HFF-Myc (cell line): ENCODE measurements at regions not wholly inside any gene's neighbourhood (a gene's known extent, or its start where the extent isn't known, plus 50 kb on each side); places are given as distances from the start of the nearest gene placed in this dataset.

Source experiments
- DNase-seq: peaks from one replicate; pipeline ENCODE4 v3.0.0-alpha.2; 2011; ENCODE audit warnings: low read depth; ENCODE audit errors: extremely low read depth
- H3K4me3 ChIP-seq: replicated peaks from 2 replicates; pipeline ENCODE4 v1.5.1; 2011; ENCODE audit warnings: low read depth, mild to moderate bottlenecking, control low read depth, low read length
- TF ChIP-seq, protein P1 (sequence below): IDR thresholded peaks from 2 replicates; pipeline ENCODE4 v1.5.1; 2012; ENCODE audit warnings: mild to moderate bottlenecking, low read depth, low read length, control low read depth; ENCODE audit errors: missing control alignments

DNA sequence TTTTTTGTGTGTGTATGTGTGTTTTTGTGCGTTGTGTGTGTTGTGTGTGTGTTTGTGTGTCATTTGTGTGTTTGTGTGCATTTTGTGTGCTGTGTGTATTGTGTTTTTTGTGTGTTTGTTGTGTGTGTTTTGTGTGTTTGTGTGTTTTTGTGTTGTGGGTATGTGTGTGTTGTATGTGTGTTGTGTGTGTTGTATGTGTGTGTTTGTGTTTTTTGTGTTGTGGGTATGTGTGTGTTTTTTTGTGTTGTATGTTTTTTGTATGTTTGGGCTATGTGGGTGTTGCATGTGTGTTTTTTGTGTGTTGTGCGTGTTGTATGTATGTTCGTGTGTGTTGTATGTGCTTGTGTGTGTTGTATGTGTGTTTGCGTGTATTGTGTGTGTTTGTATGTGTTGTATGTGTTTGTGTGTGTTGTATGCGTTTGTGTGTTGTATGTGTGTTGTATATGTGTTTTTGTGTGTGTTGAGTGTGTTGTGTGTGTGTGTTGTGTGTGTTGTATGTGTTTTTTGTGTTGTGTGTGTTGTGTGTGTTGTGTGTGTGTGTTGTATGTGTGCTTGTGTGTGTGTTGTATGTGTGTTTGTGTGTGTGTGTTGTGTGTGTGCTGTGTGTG is 275.3 kb downstream of the HRH4 start:
- no peak for DNase-seq
- H3K4me3 ChIP-seq, result no peak overlapping the region
- TF ChIP-seq, protein P1, sequence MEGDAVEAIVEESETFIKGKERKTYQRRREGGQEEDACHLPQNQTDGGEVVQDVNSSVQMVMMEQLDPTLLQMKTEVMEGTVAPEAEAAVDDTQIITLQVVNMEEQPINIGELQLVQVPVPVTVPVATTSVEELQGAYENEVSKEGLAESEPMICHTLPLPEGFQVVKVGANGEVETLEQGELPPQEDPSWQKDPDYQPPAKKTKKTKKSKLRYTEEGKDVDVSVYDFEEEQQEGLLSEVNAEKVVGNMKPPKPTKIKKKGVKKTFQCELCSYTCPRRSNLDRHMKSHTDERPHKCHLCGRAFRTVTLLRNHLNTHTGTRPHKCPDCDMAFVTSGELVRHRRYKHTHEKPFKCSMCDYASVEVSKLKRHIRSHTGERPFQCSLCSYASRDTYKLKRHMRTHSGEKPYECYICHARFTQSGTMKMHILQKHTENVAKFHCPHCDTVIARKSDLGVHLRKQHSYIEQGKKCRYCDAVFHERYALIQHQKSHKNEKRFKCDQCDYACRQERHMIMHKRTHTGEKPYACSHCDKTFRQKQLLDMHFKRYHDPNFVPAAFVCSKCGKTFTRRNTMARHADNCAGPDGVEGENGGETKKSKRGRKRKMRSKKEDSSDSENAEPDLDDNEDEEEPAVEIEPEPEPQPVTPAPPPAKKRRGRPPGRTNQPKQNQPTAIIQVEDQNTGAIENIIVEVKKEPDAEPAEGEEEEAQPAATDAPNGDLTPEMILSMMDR, result no peak

DNA sequence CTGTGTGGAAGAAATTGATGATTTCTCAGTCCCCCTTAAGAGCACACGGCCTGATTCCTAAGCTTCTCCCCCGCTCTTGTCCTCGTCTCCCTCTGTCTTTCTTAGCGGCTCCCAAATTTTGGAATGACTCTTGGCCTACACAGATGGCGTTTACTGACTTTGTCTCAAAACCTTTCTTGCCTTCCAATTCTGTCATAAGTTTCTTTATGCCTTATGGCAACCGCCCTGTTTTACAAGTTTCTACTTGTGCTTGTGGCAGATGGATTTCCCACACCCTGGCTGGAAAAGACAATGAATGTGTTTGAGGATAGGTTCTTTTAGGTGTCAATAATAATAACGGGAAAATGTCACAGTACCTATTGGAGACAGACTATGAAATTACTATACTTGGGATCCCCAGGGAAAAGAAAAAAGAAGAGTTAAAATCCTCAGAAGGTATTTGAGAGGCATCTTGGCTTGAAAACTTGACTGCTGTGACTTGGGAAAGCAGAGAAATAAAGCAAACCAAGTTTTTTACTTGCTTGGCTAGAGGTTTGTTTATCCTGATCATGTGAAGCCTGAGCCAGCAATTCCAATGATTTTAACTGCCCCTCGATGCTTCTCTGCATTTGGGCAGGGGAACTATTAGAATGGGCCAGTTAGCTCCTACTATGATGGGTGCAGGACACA is 276.4 kb downstream of the HRH4 start:
- TF ChIP-seq, protein P1, result no peak
- DNase-seq, result no peak
- no peak overlapping the region for H3K4me3 ChIP-seq

DNA sequence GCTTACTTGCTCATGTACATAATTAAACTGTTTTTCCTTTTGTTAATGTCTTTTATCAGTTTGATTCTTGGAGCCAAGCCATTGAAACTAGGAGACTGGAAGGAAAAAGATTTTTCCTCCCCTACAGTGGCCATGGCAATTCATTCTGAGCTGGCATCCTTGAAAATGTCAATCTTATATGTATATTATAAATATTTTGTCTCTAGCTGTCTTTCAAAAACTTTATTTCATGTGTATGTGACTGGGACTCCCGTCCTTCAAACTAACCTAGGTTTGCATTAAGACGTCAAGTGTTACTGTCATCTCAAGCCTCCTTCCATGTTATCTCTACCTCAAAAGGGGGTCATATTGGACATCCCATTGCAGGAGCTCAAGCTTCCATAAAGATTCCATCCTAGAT is 280.4 kb downstream of the HRH4 start:
- no peak overlapping the region for H3K4me3 ChIP-seq
- TF ChIP-seq, protein P1, result no peak
- no peak for DNase-seq

DNA sequence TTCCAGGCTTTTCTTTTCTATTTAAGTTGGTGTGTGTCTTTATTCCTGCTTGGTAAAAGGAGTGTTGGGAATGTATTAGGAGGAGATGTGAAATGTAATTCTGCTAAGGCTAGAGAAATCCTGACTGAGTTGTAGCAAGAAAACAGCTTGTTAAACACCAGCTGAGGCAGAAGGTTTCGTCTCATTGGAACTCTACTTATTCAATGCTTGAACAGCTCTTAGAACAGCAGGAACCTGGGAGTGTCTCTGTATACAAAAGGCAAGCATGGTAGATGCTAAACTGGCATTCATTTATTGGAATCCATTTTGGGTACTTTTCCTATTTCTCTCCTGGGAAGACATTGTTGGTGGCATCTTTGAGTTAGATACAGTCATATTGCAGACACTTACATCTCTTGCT is 280.9 kb downstream of the HRH4 start:
- no peak overlapping the region for H3K4me3 ChIP-seq
- TF ChIP-seq, protein P1, result no peak
- DNase-seq, result no peak

DNA sequence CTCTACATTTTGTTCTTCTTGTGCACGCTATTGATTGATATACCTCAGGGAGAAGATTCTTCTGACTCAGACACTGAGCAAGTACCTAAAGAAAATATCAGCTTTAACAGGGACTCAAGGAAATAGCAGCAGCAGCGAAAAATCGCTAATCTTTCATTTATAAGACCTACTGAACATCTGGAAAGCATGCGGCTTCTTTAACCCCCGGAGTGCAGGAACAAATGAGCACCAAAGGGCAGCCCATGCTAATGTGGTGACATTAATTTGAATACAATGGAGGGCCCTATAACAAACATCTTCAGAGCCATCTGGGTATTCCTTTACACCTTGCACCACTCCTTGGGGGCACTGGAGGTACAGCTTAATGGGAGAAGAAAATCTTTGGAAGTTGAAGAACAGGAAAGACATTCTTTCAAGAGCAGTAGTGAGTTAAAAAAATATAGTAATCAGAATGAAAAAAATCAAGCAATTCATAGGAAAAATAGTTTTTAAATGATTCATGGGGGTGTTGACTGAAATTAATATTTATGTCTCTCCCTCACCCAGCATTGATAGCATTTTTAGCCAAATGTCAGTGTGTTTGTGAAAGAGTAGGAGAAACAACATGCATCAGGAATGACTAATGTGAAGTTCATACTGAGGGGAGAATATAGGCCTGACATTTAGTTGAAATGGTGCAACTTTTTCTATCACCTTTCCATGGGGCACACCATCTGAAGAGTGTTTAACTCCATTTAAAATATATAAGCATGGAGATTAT is 281.7 kb downstream of the HRH4 start:
- no peak for DNase-seq
- TF ChIP-seq, protein P1, result no peak
- H3K4me3 ChIP-seq, result no peak overlapping the region

DNA sequence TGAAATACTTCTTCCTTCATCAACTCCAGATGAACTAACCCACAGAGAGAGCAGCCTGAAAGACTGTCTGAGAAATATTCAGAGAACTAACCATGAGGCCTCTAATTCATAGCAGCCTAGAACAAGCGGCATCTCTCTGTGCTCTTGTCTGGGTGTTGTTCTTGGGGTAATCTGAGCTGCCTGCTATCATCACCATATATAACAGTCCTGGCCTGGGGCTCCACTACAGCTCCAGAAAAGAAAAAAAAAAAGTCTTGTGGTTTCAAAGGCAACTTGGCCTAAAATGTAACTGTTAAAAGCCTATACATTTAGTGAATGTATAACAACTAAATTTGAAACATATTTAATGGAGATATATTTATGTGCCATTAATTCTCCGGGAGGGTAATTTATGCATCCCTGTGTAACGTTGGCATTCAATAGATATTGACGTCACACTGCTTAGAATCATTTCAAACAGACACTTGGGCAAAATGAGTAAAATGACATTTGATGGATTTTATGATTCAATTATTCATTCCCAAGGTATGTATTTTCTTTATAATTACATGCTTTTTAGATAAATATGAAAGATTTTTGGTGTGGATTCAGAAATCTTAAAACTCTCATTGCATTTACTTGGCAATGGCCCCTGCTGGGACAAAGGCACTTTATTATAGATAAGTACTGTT is 294.3 kb downstream of the HRH4 start:
- TF ChIP-seq, protein P1, result no peak
- no peak overlapping the region for H3K4me3 ChIP-seq
- DNase-seq, result no peak
